ENCODE measurements at regions not wholly inside any gene's neighbourhood (a gene's known extent, or its start where the extent isn't known, plus 50 kb on each side); places are given as distances from the start of the nearest gene placed in this dataset.

DNA sequence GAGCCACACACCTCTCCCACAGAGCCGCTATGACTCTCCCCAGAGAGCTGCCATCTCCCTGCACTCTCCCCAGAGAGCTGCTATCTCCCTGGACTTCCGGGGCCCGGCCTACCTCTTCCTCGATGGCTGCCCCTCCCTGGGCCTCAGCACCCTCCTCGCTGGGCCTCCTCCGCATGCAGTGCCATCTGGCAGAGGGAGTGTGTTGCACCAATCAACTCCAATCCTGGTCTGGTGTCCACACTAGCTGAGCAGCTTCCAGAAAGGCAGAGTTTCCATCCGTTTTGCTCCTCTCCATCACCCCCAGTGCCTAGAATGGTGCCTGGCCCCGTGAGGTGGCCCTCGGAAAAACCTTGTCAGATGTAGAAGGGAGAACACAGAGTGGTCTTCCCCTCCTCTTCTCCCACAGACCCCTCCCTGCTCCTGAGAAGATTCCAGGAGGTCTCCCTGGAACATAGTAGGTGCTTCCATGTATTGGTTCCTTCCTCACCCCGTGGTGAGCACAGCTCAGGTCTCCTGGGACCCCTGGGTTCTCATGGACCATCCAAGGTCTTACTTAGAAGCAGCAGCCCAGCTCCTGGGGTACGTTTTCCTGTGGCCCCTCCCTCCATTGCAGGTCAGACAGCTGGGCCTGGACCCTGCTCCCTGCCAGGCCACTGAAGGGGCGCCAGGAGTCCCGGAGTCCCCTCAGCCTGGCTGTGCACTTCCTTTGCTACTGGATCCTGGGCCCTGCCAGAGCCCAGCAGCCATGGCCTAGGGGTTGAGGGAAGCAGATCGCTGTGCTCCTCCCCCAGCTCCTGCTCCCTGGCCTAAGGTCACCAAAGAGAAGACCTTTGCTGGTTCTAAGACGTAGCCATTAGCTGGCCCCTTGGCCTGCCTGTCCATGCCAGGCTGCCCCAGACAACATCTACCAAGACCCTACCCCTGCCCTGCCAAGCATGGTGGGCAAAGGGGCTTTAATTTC, 233.8 kb upstream of the GSE1 start:
- H3K27me3 ChIP-seq (ENCODE audit: control insufficient read depth, low read length), result no peaks in the 10 kb centered on the region
- H3K27ac ChIP-seq (ENCODE audit: low read depth, low read length), result no peak overlapping the region
- no peaks in the 10 kb centered on the region for H3K4me1 ChIP-seq (ENCODE audit: control insufficient read depth, low read length)

DNA sequence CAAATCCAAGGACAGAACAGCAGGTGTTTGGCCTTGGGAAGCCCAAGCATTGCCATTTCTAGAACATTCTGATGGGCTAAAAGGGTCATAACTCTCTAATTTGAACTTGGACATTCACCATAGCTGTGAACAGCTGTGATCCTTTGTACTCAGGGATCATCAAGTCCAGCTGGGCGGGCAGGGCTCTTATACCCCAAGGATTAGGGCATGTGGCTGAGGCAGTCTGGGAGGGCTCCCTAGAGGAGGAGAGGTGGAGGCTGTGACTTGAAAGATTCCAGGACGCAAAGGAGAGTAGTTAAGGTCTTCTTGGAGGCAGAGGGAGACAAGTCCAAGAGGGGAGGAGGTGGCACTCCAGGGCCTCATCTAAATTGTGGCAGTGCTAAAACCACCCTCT, 233.1 kb upstream of the GSE1 start:
- Histone ChIP-seq H3K79me2 (ENCODE audit: control insufficient read depth, low read length) (no peaks in the 10 kb centered on the region), H3K36me3 (ENCODE audit: control insufficient read depth, low read length) (no peaks in the 10 kb centered on the region), H3K27me3 (ENCODE audit: control insufficient read depth, low read length) (no peaks in the 10 kb centered on the region), H3K9me3 (ENCODE audit: control insufficient read depth, insufficient read depth, low read length) (peaks cover 2% of the 10 kb centered on the region; the same call in 1 of the 2 replicates), H4K20me1 (ENCODE audit: control insufficient read depth, insufficient read depth, low read depth, low read length) (no peaks in the 10 kb centered on the region; the same call in 1 of the 2 replicates), H3K4me1 (ENCODE audit: control insufficient read depth, low read length) (no peaks in the 10 kb centered on the region), H3K4me2 (ENCODE audit: low read length) (no peak overlapping the region), H3F3A (ENCODE audit: control insufficient read depth, insufficient read depth) (no peaks in the 10 kb centered on the region), H3K9me2 (replicated peaks; ENCODE audit: control insufficient read depth, low read length) (no peaks in the 10 kb centered on the region), H3K4me3 (ENCODE audit: low read length) (no peak overlapping the region), H3K27ac (ENCODE audit: low read depth, low read length) (no peak overlapping the region)
- no peak for TF ChIP-seq CTCF (IDR thresholded peaks at IDR 0.05; ENCODE audit: low read depth, low read length, poor library complexity, severe bottlenecking)
- TF ChIP-seq EZH2phosphoT487 (IDR thresholded peaks at IDR 0.05; ENCODE audit: borderline replicate concordance, low read length), result no peak

More for the DNA sequence above, 233.8 kb upstream of the GSE1 start:
- H3K36me3 ChIP-seq (ENCODE audit: control insufficient read depth, low read length), result no peaks in the 10 kb centered on the region
- no peaks in the 10 kb centered on the region; the same call in 1 of the 2 replicates for H4K20me1 ChIP-seq (ENCODE audit: control insufficient read depth, insufficient read depth, low read depth, low read length)
- no peaks in the 10 kb centered on the region for H3K79me2 ChIP-seq (ENCODE audit: control insufficient read depth, low read length)
- TF ChIP-seq EZH2phosphoT487 (IDR thresholded peaks at IDR 0.05; ENCODE audit: borderline replicate concordance, low read length), result no peak
- TF ChIP-seq CTCF (IDR thresholded peaks at IDR 0.05; ENCODE audit: low read depth, low read length, poor library complexity, severe bottlenecking), result no peak
- H3K9me3 ChIP-seq (ENCODE audit: control insufficient read depth, insufficient read depth, low read length), result peaks cover 2% of the 10 kb centered on the region; the same call in 1 of the 2 replicates
- H3F3A ChIP-seq (ENCODE audit: control insufficient read depth, insufficient read depth), result no peaks in the 10 kb centered on the region
- H3K4me3 ChIP-seq (ENCODE audit: low read length), result no peak overlapping the region
- no peak overlapping the region for H3K4me2 ChIP-seq (ENCODE audit: low read length)
- no peaks in the 10 kb centered on the region for H3K9me2 ChIP-seq (replicated peaks; ENCODE audit: control insufficient read depth, low read length)

DNA sequence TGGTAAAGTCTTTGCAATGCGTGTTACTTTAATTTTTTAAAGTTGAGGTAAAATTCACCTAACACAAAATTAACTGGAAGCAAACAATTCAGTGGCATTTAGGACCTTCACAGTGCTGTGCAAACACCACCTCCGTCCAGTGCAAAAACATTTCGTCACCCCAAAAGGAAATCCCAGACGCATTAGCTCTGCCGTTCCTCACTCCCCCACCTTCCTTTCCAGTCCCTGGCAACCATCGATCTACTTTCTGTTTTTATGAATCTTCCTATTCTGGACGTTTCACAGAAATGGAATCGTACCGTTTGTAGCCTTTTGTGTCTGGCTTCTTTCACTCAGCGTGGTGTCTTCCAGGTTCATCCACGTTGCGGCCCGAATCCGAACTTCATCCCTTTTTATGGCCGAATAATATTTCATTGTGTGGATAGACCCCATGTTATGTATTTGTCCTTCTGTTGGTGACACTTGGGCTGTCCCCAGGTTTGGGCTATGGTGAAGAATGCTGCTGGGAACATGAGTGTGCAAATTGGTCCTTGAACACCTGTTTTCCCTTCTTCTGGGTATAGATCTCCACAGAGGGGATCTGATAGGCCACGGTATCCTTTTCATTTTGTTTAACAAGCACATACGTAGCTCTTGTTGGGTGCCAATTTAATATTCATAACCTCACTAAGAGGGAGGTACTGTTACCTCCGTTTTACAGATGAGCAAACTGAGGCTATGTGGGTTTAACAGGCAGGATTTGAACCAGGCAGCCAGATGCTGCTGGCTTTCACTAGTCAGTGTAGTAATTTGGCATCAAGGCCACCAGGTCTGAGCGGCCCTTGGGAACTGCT, 232.0 kb upstream of the GSE1 start:
- no peak overlapping the region for H3K4me3 ChIP-seq (ENCODE audit: low read length)
- H3K4me1 ChIP-seq (ENCODE audit: control insufficient read depth, low read length), result no peaks in the 10 kb centered on the region
- H4K20me1 ChIP-seq (ENCODE audit: control insufficient read depth, insufficient read depth, low read depth, low read length), result no peaks in the 10 kb centered on the region; the same call in 1 of the 2 replicates
- no peak for TF ChIP-seq CTCF (IDR thresholded peaks at IDR 0.05; ENCODE audit: low read depth, low read length, poor library complexity, severe bottlenecking)
- TF ChIP-seq EZH2phosphoT487 (IDR thresholded peaks at IDR 0.05; ENCODE audit: borderline replicate concordance, low read length), result no peak
- no peak overlapping the region for H3K4me2 ChIP-seq (ENCODE audit: low read length)
- H3K36me3 ChIP-seq (ENCODE audit: control insufficient read depth, low read length), result no peaks in the 10 kb centered on the region
- peaks cover 2% of the 10 kb centered on the region; the same call in 1 of the 2 replicates for H3K9me3 ChIP-seq (ENCODE audit: control insufficient read depth, insufficient read depth, low read length)
- H3K79me2 ChIP-seq (ENCODE audit: control insufficient read depth, low read length), result no peaks in the 10 kb centered on the region
- H3K27ac ChIP-seq (ENCODE audit: low read depth, low read length), result no peak overlapping the region
- H3K27me3 ChIP-seq (ENCODE audit: control insufficient read depth, low read length), result no peaks in the 10 kb centered on the region
- H3F3A ChIP-seq (ENCODE audit: control insufficient read depth, insufficient read depth), result no peaks in the 10 kb centered on the region
- no peaks in the 10 kb centered on the region for H3K9me2 ChIP-seq (replicated peaks; ENCODE audit: control insufficient read depth, low read length)
